ENCODE measurements at regions not wholly inside any gene's neighbourhood (a gene's known extent, or its start where the extent isn't known, plus 50 kb on each side); places are given as distances from the start of the nearest gene placed in this dataset.
A peak's percentile ranks its signal among the peaks of the same experiment; 100 is the strongest.

- DNase-seq, result no peak
These were observed 73.8 kb downstream of the RTP5 start for GRCh38 chr2:241943209-241943850.

DNA sequence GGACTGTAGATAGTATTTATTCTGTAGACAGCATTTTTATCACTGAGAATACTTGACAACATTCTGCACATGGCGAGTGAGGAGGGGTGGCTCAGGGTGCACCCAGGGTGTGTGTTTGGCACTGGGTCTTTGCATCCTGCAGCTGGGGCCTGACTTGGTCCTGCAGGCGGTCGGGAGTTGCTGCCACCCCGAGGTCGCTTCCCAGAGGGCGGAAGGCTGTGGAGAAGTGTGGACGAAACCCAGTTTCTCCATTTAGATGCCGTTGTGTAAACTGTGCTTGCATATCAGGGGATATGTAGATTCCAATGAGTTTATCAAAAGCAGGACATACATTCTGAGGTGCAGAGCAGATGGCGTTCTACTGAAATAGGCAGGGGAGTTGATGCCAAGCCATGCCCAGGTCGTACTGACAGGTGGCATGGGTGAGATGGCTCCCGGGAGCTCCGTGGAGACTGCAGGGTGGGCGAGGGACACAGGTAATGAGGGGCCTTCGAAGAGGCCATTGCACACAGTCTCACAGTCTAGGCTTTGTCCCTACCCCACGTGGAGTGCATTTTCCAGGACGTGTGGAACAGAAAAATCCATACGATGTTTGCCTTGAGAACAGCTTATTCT, 74.5 kb downstream of the RTP5 start:
- no peak for DNase-seq

DNA sequence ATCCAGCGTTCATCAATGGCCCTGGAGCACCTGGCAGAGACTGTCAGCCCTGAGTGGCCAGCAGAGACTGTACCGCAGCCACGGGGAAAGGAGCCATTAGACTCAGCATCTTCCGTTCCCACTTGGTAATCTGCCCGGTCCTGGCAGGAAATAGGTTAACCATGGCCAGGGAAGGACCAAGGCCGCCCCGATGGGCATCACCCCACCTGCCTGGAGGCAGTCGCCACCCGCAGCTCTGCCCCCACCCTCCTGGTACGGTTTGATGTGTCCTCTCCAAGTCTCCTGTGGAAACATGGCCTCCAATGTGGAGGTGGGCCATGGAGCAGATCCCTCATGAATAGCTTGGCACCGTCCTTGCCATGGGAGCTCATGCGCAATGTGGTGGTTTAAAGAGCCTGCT, 75.3 kb downstream of the RTP5 start:
- no peak for DNase-seq

- no peak for DNase-seq
These were observed 75.8 kb downstream of the RTP5 start for GRCh38 chr2:241945311-241945710.

DNA sequence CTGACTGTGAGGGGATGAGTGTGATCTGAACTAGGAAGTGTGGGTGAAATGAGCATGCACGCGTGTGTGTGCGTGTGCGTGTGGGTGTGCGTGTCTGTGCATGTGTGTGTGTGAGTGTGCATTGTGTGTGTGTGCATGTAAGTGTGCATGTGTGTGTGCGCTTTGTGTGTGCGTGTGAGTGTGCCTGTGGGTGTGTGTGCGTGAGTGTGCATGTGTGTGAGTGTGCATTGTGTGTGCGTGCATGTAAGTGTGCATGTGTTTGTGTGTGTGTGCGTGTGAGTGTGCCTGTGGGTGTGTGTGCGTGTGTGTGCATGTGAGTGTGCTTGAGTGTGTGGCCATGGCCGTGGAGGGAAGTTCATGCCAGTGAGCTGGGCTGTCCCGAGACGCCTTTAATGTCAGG, 76.3 kb downstream of the RTP5 start:
- no peak for DNase-seq

DNA sequence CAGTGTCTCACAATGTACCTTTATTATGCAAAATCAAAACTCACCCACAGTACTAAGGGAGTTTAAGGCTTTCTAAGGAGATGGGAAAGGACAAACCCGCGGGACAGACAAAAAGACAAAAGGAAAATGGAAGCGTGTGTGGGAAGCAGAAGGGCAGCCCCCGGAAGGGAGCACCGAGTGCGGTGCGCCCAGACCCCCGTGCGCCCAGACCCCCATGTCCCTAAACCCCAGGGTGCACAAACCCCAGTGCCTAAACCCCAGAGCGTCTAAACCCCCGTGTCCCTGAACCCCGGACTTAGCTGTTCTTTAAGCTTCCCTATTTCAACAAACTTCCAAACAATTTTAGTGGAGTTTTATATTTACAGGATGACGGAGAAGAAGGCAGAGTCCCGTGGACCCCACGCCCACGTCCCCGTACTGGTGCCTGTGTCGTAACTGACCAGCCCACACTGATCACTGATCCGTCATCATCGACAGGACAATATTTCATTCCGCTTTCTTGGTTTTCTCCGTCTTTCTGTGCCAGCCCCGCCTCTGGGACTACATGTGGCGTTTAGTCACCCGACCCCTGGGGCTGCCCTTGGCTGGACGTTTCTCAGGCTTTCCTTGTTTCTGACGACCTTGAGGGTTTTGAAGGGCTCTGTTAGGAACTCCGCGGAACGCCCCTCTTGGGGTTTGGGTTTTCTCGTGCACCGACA, 76.9 kb downstream of the RTP5 start:
- no peak for DNase-seq

DNA sequence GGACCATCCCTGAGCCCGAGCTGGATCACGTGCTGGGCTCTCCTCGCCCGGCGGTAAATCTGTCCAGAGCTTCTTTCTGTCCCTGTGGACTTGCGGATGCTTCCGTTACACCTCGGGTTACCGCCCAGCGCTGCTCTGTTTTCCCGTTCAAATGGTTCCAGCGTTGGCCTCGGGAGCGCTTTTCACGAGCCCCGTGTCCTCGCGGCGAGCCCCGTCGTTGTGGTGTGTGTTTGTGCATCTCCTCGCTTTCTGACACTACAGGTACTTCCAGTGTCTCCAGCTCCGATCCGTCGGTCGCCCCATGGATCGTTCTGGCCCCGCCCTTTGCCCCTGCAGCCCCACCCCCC, 77.4 kb downstream of the RTP5 start:
- DNase-seq, result no peak

DNA sequence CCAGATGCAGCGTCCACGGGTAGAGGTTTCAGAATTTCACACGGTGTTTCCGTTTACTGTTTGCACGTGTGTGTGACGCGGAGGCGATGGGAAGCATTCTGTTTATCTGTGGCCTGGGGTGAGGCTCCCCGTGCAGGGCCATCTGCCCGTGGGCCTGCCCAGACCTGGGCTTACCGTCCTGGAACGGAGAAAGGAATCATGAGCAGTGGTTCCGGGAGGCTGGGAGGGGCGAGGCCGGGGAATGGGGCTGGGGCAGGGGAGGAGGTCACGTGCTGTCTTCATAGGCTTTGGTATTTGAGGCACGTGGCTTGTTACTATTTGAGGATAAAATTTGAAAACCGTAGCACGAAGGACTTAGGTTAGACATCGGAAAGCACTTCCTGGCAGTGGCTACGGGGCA, 77.9 kb downstream of the RTP5 start:
- DNase-seq, result no peak

GRCh38 chr2:241947876-241948275, 78.3 kb downstream of the RTP5 start:
- DNase-seq, result no peak

- no peak for DNase-seq
These were observed 78.9 kb downstream of the RTP5 start for GRCh38 chr2:241948299-241948897.

GRCh38 chr2:241948901-241949735, 79.6 kb downstream of the RTP5 start:
- no peak for DNase-seq

DNA sequence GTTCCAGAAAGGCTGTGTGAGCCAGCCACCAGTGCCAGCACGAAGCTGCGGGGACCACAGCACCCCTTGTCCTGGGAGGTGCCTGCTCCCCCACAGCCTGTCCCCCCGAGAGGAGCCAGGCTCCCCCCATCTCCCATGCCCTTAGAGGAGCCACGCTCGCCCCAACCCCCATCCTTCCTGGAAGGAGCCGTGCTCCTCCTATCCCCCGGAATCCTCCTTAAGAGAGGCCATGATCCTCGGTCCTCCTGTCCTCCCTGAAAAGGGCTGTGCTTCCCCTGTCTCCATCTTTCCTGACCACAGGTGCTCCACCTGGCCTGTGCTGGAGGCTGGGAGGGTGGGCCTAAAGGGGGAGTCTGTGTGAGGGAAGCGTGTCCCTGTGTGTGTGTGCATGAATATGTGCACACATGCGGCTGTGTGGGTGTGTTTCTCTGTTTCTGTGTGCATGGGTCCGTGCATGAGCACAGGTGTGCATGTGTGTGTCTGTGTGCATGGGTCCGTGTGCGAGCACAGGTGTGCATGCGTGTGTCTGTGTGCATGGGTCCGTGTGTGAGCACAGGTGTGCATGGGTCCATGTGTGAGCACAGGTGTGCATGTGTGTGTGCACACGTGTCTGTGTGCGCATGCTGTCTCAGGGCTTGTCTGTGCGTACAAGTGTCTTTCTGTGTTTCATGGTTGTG, 80.3 kb downstream of the RTP5 start:
- no peak for DNase-seq

- peak; percentile 57 for DNase-seq
These were observed 81.1 kb downstream of the RTP5 start for GRCh38 chr2:241950413-241951315.

GRCh38 chr2:241951316-241951700, 81.8 kb downstream of the RTP5 start:
- no peak for DNase-seq

DNA sequence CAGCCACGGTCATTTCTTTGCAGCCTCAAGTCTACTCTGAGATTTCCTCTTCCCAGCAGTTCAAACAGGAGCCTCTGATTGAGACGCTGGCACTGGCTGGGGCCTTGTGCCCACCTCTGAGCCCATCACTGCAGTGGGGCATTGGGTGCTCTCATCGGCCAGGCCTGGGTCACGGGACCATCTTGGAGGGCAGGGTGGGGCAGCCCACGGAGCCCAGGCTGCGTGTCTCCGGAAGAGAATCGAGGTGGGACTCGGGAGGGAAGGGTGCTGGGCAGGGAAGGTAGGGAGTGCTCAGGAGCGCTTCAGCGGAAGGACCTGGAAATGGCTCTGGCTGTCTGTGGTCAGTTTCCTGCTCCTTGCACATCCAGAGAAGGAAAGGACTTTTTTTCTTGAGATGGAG, 82.4 kb downstream of the RTP5 start:
- DNase-seq, result no peak

- no peak for DNase-seq
These were observed 83.3 kb downstream of the RTP5 start for GRCh38 chr2:241952816-241953215.

DNA sequence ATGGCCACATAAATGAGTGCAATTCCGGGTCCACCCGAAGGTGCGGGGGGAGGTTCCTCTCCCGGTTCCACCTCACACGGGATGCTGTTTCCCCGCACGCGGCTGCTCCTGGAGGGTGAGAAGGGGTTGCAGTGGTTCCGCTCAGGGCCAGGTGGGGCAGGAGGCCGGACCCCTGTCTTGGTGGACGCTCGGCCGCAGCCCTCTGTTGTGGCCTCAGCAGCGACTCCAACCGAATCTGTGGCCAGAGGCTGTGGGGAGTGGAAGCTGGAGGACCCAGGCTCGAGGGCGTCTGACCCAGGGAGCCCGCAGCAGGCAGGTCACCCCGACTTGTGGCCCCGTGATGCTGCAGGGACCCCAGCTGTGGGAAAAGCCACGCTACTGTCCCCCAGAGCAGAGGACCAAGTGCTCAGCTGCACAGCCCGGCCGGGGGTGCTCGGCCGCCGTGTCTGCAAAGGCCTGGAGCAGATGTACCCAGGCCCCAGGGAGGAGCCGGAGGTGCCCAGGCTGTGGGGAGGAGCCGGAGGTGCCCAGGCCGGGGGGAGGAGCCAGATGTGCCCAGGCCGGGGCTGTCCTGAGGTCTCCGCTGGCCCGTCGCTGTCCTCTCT, 83.9 kb downstream of the RTP5 start:
- no peak for DNase-seq

DNA sequence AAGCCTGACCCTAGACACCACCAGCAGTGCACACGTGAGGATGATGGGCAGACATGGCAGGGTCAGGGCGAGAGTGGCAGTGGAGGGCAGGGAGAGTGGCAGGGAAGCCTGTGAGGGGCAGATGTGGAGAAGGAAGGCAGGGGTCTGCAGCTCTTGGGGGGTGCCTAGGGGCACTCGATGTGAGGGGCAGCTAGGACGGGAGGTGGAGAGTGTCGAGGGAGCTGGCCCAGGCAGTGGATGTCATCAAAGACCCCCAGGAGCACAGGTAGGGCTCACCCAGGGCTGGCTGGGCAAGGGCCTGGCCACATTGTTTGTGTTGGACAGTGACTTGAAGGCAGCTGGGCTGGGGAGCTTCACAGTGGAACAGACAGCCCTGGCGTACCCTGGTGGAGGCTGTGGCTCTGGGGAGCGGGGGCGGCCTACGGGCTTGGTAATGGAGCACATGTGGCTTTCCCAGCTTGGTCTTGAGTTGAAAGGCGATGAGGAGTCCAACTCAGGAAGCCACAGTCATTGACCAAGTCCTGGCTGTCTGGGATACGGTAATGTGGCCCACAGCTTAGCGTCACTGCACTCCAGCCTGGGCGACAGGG, 87.1 kb downstream of the RTP5 start:
- no peak for DNase-seq

- DNase-seq, result no peak
These were observed 87.7 kb downstream of the RTP5 start for GRCh38 chr2:241957276-241957675.

GRCh38 chr2:241958818-241959545, 89.5 kb downstream of the RTP5 start:
- no peak for DNase-seq

Data from CD4-positive, alpha-beta T cell treated with Interleukin-10 for 1 hour (primary cell).